CD4-positive, CD25-positive, alpha-beta regulatory T cell (primary cell): ENCODE measurements at regions not wholly inside any gene's neighbourhood (a gene's known extent, or its start where the extent isn't known, plus 50 kb on each side); places are given as distances from the start of the nearest gene placed in this dataset.
"Not testable (repeated sequence)": the region's sequence is repeated elsewhere in the genome, so short reads cannot be mapped to it uniquely, and the experiment has no call there.

ENCODE experiments used
- ATAC-seq, 2 donors: fragments of 150-1000 bp; cut with Tn5 transposase; one replicate each; pipeline ENCODE4 v1.10.0; 2021; ENCODE audit warnings: low read depth in 2 of 2, moderate number of reproducible peaks in 2 of 2, moderate library complexity in 1 of 2
- DNase-seq, 3 donors: peaks; one replicate each; pipeline versions ENCODE4 v3.0.0 to v3.0.0-alpha.2; 2012 to 2022; ENCODE audit warnings: mixed read lengths in 1 of 3
- H3K27ac ChIP-seq: one replicate; pipeline ENCODE4 v1.7.0; 2013; ENCODE audit warnings: mild to moderate bottlenecking, low read length; ENCODE audit not compliant: insufficient read depth, poor library complexity, severe bottlenecking
- H3K27me3 ChIP-seq: one replicate; pipeline ENCODE4 v1.7.0; 2013; ENCODE audit warnings: low read length; ENCODE audit not compliant: control insufficient read depth, insufficient read depth
- H3K36me3 ChIP-seq: one replicate; pipeline ENCODE4 v1.7.0; 2013; ENCODE audit warnings: mild to moderate bottlenecking, low read length, moderate library complexity; ENCODE audit not compliant: control insufficient read depth, insufficient read depth
- H3K4me1 ChIP-seq: 2 replicates; pipeline ENCODE4 v1.7.0; 2013; ENCODE audit warnings: mild to moderate bottlenecking, low read length; ENCODE audit not compliant: insufficient read depth, control insufficient read depth, poor library complexity, severe bottlenecking
- H3K4me3 ChIP-seq: one replicate; pipeline ENCODE4 v1.7.0; 2013; ENCODE audit warnings: low read depth, mild to moderate bottlenecking, low read length, moderate library complexity
- H3K9me3 ChIP-seq, 2 experiments: 1 replicate in 1 of 2; 2 replicates in 1 of 2; pipeline ENCODE4 v1.7.0; 2013; ENCODE audit warnings: low read length in 2 of 2, mild to moderate bottlenecking in 1 of 2, moderate library complexity in 1 of 2; ENCODE audit not compliant: control insufficient read depth in 2 of 2
- H3K27ac Mint-ChIP-seq, 3 donors: one replicate each; pipeline ENCODE4 v1.8.0; 2020 to 2022; ENCODE audit warnings: mild to moderate bottlenecking in 3 of 3, mixed read lengths in 3 of 3, moderate library complexity in 2 of 3
- H3K27me3 Mint-ChIP-seq: one replicate; pipeline ENCODE4 v1.8.0; 2022; ENCODE audit warnings: mild to moderate bottlenecking, mixed read lengths
- H3K36me3 Mint-ChIP-seq: one replicate; pipeline ENCODE4 v1.8.0; 2020; ENCODE audit warnings: mixed read lengths
- H3K4me1 Mint-ChIP-seq, 4 donors: one replicate each; pipeline ENCODE4 v1.8.0; 2020 to 2022; ENCODE audit warnings: mixed read lengths in 4 of 4, mild to moderate bottlenecking in 1 of 4
- H3K4me3 Mint-ChIP-seq, 4 donors: one replicate each; pipeline ENCODE4 v1.8.0; 2020 to 2022; ENCODE audit warnings: mild to moderate bottlenecking in 4 of 4, mixed read lengths in 4 of 4, moderate library complexity in 3 of 4
- H3K9me3 Mint-ChIP-seq, 7 donors: one replicate each; pipeline ENCODE4 v1.8.0; 2020 to 2022; ENCODE audit warnings: mixed read lengths in 7 of 7, mild to moderate bottlenecking in 3 of 7, moderate library complexity in 2 of 7

- not testable (repeated sequence) for H3K4me1 Mint-ChIP-seq, H3K36me3 Mint-ChIP-seq, H3K4me3 Mint-ChIP-seq
Measured at GRCh38 chr6:58047389-58047788, 730.0 kb downstream of the PRIM2 start.

DNA sequence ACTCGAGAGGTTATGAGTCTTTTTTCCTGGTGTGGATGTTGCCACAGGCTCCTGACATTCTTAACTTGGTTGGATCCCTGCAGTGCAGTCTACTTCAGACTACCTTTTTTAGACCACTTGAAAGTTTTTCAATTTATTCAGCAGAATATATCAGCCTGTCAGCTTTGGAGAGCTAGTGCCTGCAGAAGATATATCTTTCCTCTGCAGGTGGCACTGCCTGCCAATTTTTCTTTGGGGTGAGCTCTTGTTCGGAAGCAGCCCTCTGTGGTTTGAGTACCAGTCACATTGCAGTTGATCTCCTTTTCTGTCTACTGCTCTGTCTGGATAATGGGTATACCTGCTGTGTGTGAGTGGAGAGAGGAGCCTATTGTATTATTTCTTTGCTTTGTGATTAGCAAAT is 730.4 kb downstream of the PRIM2 start:
- not testable (repeated sequence) for ATAC-seq, H3K4me3 ChIP-seq, H3K27me3 ChIP-seq, H3K27ac Mint-ChIP-seq, H3K36me3 Mint-ChIP-seq, H3K27me3 Mint-ChIP-seq, H3K9me3 ChIP-seq, H3K4me1 Mint-ChIP-seq, H3K36me3 ChIP-seq, DNase-seq, H3K4me1 ChIP-seq, H3K4me3 Mint-ChIP-seq, H3K9me3 Mint-ChIP-seq, H3K27ac ChIP-seq

More at GRCh38 chr6:58047389-58047788, 730.0 kb downstream of the PRIM2 start:
- not testable (repeated sequence) for H3K9me3 Mint-ChIP-seq, H3K4me1 ChIP-seq, H3K27me3 ChIP-seq, H3K4me3 ChIP-seq, DNase-seq, H3K27me3 Mint-ChIP-seq, ATAC-seq, H3K27ac Mint-ChIP-seq, H3K9me3 ChIP-seq, H3K36me3 ChIP-seq, H3K27ac ChIP-seq

DNA sequence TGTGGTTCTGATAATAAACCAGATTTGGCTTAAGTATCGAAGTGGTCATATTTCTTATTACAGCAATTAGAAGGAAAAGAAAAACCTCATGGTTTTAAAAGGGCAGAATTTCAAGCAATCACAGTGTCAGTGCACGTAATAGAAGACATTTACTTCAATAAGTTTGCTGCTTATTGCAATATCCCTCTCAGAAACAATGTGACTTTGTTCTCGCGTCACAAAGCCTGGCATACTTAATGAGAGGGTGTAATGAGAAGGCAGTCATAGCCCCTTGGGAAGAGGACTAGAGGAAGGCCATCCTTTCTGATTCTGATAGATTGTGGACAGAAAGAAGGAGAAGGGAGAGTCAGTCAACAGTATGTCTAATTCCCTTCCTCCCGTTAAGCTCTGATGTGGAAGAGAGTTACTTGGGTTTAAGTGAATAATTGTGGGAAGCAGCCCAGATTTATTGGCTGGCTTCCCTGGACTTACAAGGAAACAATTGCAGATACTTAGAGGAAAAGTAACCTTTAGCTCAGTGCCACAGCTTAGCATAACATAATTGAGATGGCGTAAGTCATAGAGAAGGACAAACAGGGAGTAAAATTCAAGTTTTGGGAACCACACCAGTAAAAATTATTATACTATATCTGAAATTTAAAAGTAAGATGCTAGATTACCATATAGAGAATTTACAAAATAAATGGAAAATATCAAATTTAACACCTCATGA is 738.2 kb downstream of the PRIM2 start:
- H3K9me3 ChIP-seq, H3K4me1 Mint-ChIP-seq, H3K27ac ChIP-seq, H3K4me3 ChIP-seq, H3K36me3 Mint-ChIP-seq, H3K27me3 ChIP-seq, DNase-seq, H3K36me3 ChIP-seq, H3K27me3 Mint-ChIP-seq, H3K4me3 Mint-ChIP-seq, H3K9me3 Mint-ChIP-seq, H3K4me1 ChIP-seq, ATAC-seq, H3K27ac Mint-ChIP-seq: not testable (repeated sequence)

GRCh38 chr6:58059701-58060100 is 742.3 kb downstream of the PRIM2 start:
- H3K4me3 ChIP-seq, H3K27ac Mint-ChIP-seq, H3K36me3 Mint-ChIP-seq, H3K27me3 ChIP-seq, DNase-seq, H3K27ac ChIP-seq, H3K36me3 ChIP-seq, H3K9me3 ChIP-seq, H3K4me1 ChIP-seq, H3K4me1 Mint-ChIP-seq, ATAC-seq, H3K27me3 Mint-ChIP-seq, H3K4me3 Mint-ChIP-seq, H3K9me3 Mint-ChIP-seq: not testable (repeated sequence)

- H3K27ac Mint-ChIP-seq, H3K4me1 ChIP-seq, H3K36me3 Mint-ChIP-seq, DNase-seq, H3K4me3 ChIP-seq, H3K9me3 ChIP-seq, ATAC-seq, H3K27me3 ChIP-seq, H3K9me3 Mint-ChIP-seq, H3K4me1 Mint-ChIP-seq, H3K27ac ChIP-seq, H3K36me3 ChIP-seq, H3K27me3 Mint-ChIP-seq, H3K4me3 Mint-ChIP-seq: not testable (repeated sequence)
Measured at GRCh38 chr6:58063542-58063941, 746.1 kb downstream of the PRIM2 start.

DNA sequence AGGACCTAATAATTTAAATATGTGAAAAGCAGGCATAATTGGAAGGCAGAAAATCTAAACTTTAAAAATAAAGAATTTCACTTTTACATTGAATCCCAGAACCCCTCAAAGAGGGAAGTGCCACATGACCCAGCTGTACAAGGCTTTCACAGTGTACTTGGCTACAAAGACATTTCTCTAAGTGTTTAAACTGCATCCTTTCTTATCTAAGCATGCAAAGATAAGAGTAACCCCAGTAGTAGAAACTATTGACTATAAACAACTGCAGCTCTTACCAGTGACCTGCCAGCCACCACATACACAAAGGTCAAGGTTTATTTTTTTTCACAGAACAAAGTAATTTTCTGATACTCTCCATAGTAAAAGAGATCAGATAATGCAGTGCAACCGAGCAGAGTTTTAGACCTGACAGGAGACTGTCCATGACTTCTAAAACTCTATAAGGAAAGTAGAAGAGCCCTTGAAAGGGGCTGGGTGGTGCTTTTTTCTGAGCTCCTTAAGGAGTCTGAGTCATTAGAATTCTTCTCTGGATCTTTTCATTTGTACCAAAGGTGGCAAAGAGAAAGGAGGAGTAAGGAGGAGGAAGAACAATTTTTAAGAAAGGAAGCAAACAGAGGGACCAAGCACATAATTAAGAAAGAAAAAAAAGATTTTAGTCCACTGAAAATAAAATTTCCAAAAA is 750.6 kb downstream of the PRIM2 start:
- H3K27ac Mint-ChIP-seq, H3K36me3 ChIP-seq, H3K9me3 ChIP-seq, H3K27me3 ChIP-seq, H3K4me3 Mint-ChIP-seq, H3K9me3 Mint-ChIP-seq, H3K4me1 Mint-ChIP-seq, ATAC-seq, H3K4me3 ChIP-seq, H3K27ac ChIP-seq, H3K4me1 ChIP-seq, H3K36me3 Mint-ChIP-seq, DNase-seq, H3K27me3 Mint-ChIP-seq: not testable (repeated sequence)

- Mint-ChIP-seq H3K9me3 (peaks cover 0 to 3% (median 0%) of the 10 kb centered on the region in 7 donors), H3K36me3 (no peaks in the 10 kb centered on the region), H3K4me1 (no peaks in the 10 kb centered on the region), H3K27me3 (no peaks in the 10 kb centered on the region), H3K4me3 (no peak overlapping the region), H3K27ac (no peak overlapping the region)
- no peak for DNase-seq
- no peaks in the 10 kb centered on the region for H3K4me1 ChIP-seq
- no peak for ATAC-seq
- no peak overlapping the region for H3K4me3 ChIP-seq
- H3K9me3 ChIP-seq: no peaks in the 10 kb centered on the region
- no peak overlapping the region for H3K27ac ChIP-seq
- H3K36me3 ChIP-seq: no peaks in the 10 kb centered on the region
- H3K27me3 ChIP-seq: no peaks in the 10 kb centered on the region
Measured at GRCh38 chr6:58073263-58073662, 755.8 kb downstream of the PRIM2 start.

DNA sequence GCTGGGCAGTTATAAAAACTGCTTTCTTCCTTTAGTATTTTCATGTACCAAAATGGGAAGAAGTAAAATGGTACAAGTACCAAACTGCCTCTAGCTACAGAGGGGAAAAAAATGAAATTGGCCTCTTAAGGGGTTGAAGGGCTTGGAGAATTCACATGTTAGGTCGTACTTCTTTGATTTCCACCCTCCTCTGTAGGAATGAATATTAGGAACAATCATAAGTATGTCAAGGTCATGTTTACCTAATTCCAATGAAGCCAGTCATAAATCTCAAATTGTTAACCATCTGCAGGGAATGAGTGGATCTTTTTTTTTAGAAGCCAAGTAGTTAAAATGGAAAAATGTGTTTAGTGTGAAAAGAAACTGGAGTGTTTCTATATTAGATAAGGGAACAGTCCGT is 772.6 kb downstream of the PRIM2 start:
- not testable (repeated sequence) for ATAC-seq, H3K27ac ChIP-seq, DNase-seq, H3K4me3 Mint-ChIP-seq, H3K36me3 Mint-ChIP-seq, H3K9me3 Mint-ChIP-seq, H3K9me3 ChIP-seq, H3K27ac Mint-ChIP-seq, H3K27me3 ChIP-seq, H3K4me1 Mint-ChIP-seq, H3K27me3 Mint-ChIP-seq, H3K36me3 ChIP-seq, H3K4me1 ChIP-seq, H3K4me3 ChIP-seq
